ENCODE measurements at regions not wholly inside any gene's neighbourhood (a gene's known extent, or its start where the extent isn't known, plus 50 kb on each side); places are given as distances from the start of the nearest gene placed in this dataset.
"Not testable (repeated sequence)": the region's sequence is repeated elsewhere in the genome, so short reads cannot be mapped to it uniquely, and the experiment has no call there.

GRCh38 chr2:49332415-49332814 lies 178.1 kb upstream of the FSHR start:
- no peaks in the 10 kb centered on the region for H3K9me3 ChIP-seq
- intact Hi-C loops (cut with DNase I; ENCODE audit: low total_unique reads) = no loop called here
- no peak for TF ChIP-seq EP300 (IDR thresholded peaks at IDR 0.05; ENCODE audit: low read depth)
- no peak for TF ChIP-seq POLR2A (IDR thresholded peaks at IDR 0.05)
- TF ChIP-seq POLR2AphosphoS5 (IDR thresholded peaks at IDR 0.05) = no peak
- TF ChIP-seq CTCF (IDR thresholded peaks at IDR 0.05) = no peak
- H3K36me3 ChIP-seq = no peaks in the 10 kb centered on the region
- no peak for DNase-seq
- no peak overlapping the region for H3K4me3 ChIP-seq
- H3K4me1 ChIP-seq = no peaks in the 10 kb centered on the region
- no peaks in the 10 kb centered on the region for H3K27me3 ChIP-seq
- in situ Hi-C loops (cut with MboI; ENCODE audit: low pct_ligation_motif_present in 1 of 4, low pct_unique_long_range_greater_than_20kb in 1 of 4, low sequenced_read_pairs in 3 of 4) = no loop called here
- WGBS, 2 donors (ENCODE audit: low coverage in 1 of 2) = 82 to 87% methylated on average over 1 of the region's 1 CpG
- no peak overlapping the region for H3K27ac ChIP-seq

GRCh38 chr2:49318531-49318930 lies 164.2 kb upstream of the FSHR start:
- intact Hi-C loops (cut with DNase I; ENCODE audit: low total_unique reads) = no loop called here
- Histone ChIP-seq H3K36me3 (no peaks in the 10 kb centered on the region), H3K27ac (no peak overlapping the region), H3K4me1 (no peaks in the 10 kb centered on the region), H3K4me3 (no peak overlapping the region), H3K9me3 (peaks cover 0 to 3% of the 10 kb centered on the region in 2 donors), H3K27me3 (no peaks in the 10 kb centered on the region)
- no peak for DNase-seq
- TF ChIP-seq POLR2AphosphoS5 (IDR thresholded peaks at IDR 0.05) = no peak
- no peak for TF ChIP-seq CTCF (IDR thresholded peaks at IDR 0.05)
- TF ChIP-seq EP300 (IDR thresholded peaks at IDR 0.05; ENCODE audit: low read depth) = no peak
- no peak for TF ChIP-seq POLR2A (IDR thresholded peaks at IDR 0.05)
- in situ Hi-C loops (cut with MboI; ENCODE audit: low pct_ligation_motif_present in 1 of 4, low pct_unique_long_range_greater_than_20kb in 1 of 4, low sequenced_read_pairs in 3 of 4) = no loop called here
- 72 to 78% methylated on average over 1 of the region's 1 CpG for WGBS, 2 donors (ENCODE audit: low coverage in 1 of 2)

- H3K36me3 ChIP-seq = no peaks in the 10 kb centered on the region
- WGBS, 2 donors (ENCODE audit: low coverage in 1 of 2) = 50 to 57% methylated on average over 2 to 3 of the region's 3 CpGs
- H3K4me3 ChIP-seq = no peak overlapping the region
- in situ Hi-C loops (cut with MboI; ENCODE audit: low pct_ligation_motif_present in 1 of 4, low pct_unique_long_range_greater_than_20kb in 1 of 4, low sequenced_read_pairs in 3 of 4) = no loop called here
- intact Hi-C loops (cut with DNase I; ENCODE audit: low total_unique reads) = no loop called here
- no peaks in the 10 kb centered on the region for H3K9me3 ChIP-seq
- no peak for DNase-seq
- no peak overlapping the region for H3K27ac ChIP-seq
- no peak for TF ChIP-seq POLR2A (IDR thresholded peaks at IDR 0.05)
- TF ChIP-seq CTCF (IDR thresholded peaks at IDR 0.05) = no peak
- no peak for TF ChIP-seq EP300 (IDR thresholded peaks at IDR 0.05; ENCODE audit: low read depth)
- no peak for TF ChIP-seq POLR2AphosphoS5 (IDR thresholded peaks at IDR 0.05)
- H3K4me1 ChIP-seq = peaks cover 0 to 5% (median 0%) of the 10 kb centered on the region in 4 donors
- H3K27me3 ChIP-seq = no peaks in the 10 kb centered on the region
Observed at GRCh38 chr2:49309461-49309860, 155.1 kb upstream of the FSHR start.

GRCh38 chr2:49306925-49307324 lies 152.6 kb upstream of the FSHR start:
- 36 to 56% methylated on average over 3 of the region's 3 CpGs for WGBS, 2 donors (ENCODE audit: low coverage in 1 of 2)
- H3K27ac ChIP-seq = peak overlapping the region in 1 of 4 donors; percentile 12
- no peaks in the 10 kb centered on the region for H3K27me3 ChIP-seq
- intact Hi-C loops (cut with DNase I; ENCODE audit: low total_unique reads) = no loop called here
- peaks cover 0 to 5% (median 0%) of the 10 kb centered on the region in 4 donors for H3K4me1 ChIP-seq
- no peak overlapping the region for H3K4me3 ChIP-seq
- H3K36me3 ChIP-seq = no peaks in the 10 kb centered on the region
- no peak for TF ChIP-seq POLR2AphosphoS5 (IDR thresholded peaks at IDR 0.05)
- TF ChIP-seq CTCF (IDR thresholded peaks at IDR 0.05) = no peak
- no peak for TF ChIP-seq POLR2A (IDR thresholded peaks at IDR 0.05)
- no peak for TF ChIP-seq EP300 (IDR thresholded peaks at IDR 0.05; ENCODE audit: low read depth)
- in situ Hi-C loops (cut with MboI; ENCODE audit: low pct_ligation_motif_present in 1 of 4, low pct_unique_long_range_greater_than_20kb in 1 of 4, low sequenced_read_pairs in 3 of 4) = no loop called here
- H3K9me3 ChIP-seq = no peaks in the 10 kb centered on the region
- DNase-seq = no peak

- intact Hi-C loops (cut with DNase I; ENCODE audit: low total_unique reads); H3K36me3 ChIP-seq; H3K4me3 ChIP-seq; H3K4me1 ChIP-seq; H3K9me3 ChIP-seq; in situ Hi-C loops (cut with MboI; ENCODE audit: low pct_ligation_motif_present in 1 of 4, low pct_unique_long_range_greater_than_20kb in 1 of 4, low sequenced_read_pairs in 3 of 4); H3K27me3 ChIP-seq; H3K27ac ChIP-seq: not testable (repeated sequence)
- 59% methylated on average over 5 of the region's 5 CpGs; no CpG with 5 or more reads in 1 of the 2 donors for WGBS, 2 donors (ENCODE audit: low coverage in 1 of 2)
- peak; percentile 13 for DNase-seq
Observed at GRCh38 chr2:49298693-49299092, 144.4 kb upstream of the FSHR start.

All from transverse colon (tissue), 4 donors.